Liver (tissue), 3 donors: ENCODE measurements at regions not wholly inside any gene's neighbourhood (a gene's known extent, or its start where the extent isn't known, plus 50 kb on each side); places are given as distances from the start of the nearest gene placed in this dataset.

Source experiments
- ATF3 ChIP-seq: IDR thresholded peaks from 2 replicates; pipeline ENCODE4 v1.6.1; 2016; ENCODE audit warnings: antibody characterized with exemption
- CTCF ChIP-seq: fragments of 150-350 bp; IDR thresholded peaks from 2 replicates; pipeline ENCODE4 v1.5.1; 2017; ENCODE audit warnings: improper control_type of control experiment, low read depth, low read length; ENCODE audit not compliant: missing input control
- EGR1 ChIP-seq, 2 donors: IDR thresholded peaks; 2 replicates each; pipeline ENCODE4 v1.6.1; 2016 to 2018; ENCODE audit warnings: antibody characterized with exemption in 2 of 2, low read depth in 2 of 2
- FOXA1 ChIP-seq: IDR thresholded peaks from 2 replicates; pipeline ENCODE4 v1.6.1; 2016; ENCODE audit warnings: antibody characterized with exemption
- GABPA ChIP-seq, 2 donors: IDR thresholded peaks in 1 of 2; conservative IDR thresholded peaks in 1 of 2; 2 replicates each; pipeline ENCODE4 v1.6.1; 2016; ENCODE audit warnings: antibody characterized with exemption in 2 of 2, mild to moderate bottlenecking in 1 of 2, moderate library complexity in 1 of 2
- HNF4A ChIP-seq, 2 donors: conservative IDR thresholded peaks; 2 replicates each; pipeline ENCODE4 v1.6.1; 2016; ENCODE audit warnings: antibody characterized with exemption in 2 of 2, mild to moderate bottlenecking in 2 of 2
- JUND ChIP-seq, 2 donors: IDR thresholded peaks; 2 replicates each; pipeline ENCODE4 v1.6.1; 2016; ENCODE audit warnings: antibody characterized with exemption in 2 of 2
- MAX ChIP-seq: IDR thresholded peaks from 2 replicates; pipeline ENCODE4 v1.6.1; 2016; ENCODE audit warnings: antibody characterized with exemption
- RAD21 ChIP-seq, 2 donors: IDR thresholded peaks; 2 replicates each; pipeline ENCODE4 v1.6.1; 2016; ENCODE audit warnings: antibody characterized with exemption in 2 of 2, mild to moderate bottlenecking in 2 of 2
- REST ChIP-seq: IDR thresholded peaks from 2 replicates; pipeline ENCODE4 v1.6.1; 2016; ENCODE audit warnings: antibody characterized with exemption, mild to moderate bottlenecking
- SP1 ChIP-seq: IDR thresholded peaks from 2 replicates; pipeline ENCODE4 v1.6.1; 2018; ENCODE audit warnings: antibody characterized with exemption, mild to moderate bottlenecking
- TAF1 ChIP-seq: conservative IDR thresholded peaks from 2 replicates; pipeline ENCODE4 v1.6.1; 2016; ENCODE audit warnings: antibody characterized with exemption, mild to moderate bottlenecking
- YY1 ChIP-seq: IDR thresholded peaks from 2 replicates; pipeline ENCODE4 v1.6.1; 2016; ENCODE audit warnings: antibody characterized with exemption, mild to moderate bottlenecking
- ZBTB33 ChIP-seq: IDR thresholded peaks from 2 replicates; pipeline ENCODE4 v1.6.1; 2016; ENCODE audit warnings: antibody characterized with exemption
- donor health status: healthy.
- donor health status: healthy.

GRCh38 chr7:8378349-8379019 is 54.9 kb upstream of the NXPH1 start:
- TF ChIP-seq GABPA (IDR thresholded peaks at IDR 0.05 in 1 of 2, conservative IDR thresholded peaks at IDR 0.05 in 1 of 2): no peak
- TF ChIP-seq REST: no peak
- TF ChIP-seq ZBTB33: no peak
- TF ChIP-seq CTCF: no peak
- TF ChIP-seq EGR1 (IDR thresholded peaks at IDR 0.05; ENCODE audit: low read depth in 2 of 2): no peak
- TF ChIP-seq MAX: no peak
- TF ChIP-seq HNF4A (conservative IDR thresholded peaks at IDR 0.05): no peak
- no peak for TF ChIP-seq TAF1
- no peak for TF ChIP-seq ATF3
- TF ChIP-seq RAD21 (IDR thresholded peaks at IDR 0.05): no peak
- TF ChIP-seq FOXA1: no peak
- TF ChIP-seq JUND (IDR thresholded peaks at IDR 0.05): no peak
- no peak for TF ChIP-seq YY1
- TF ChIP-seq SP1: no peak
